ENCODE measurements at regions not wholly inside any gene's neighbourhood (a gene's known extent, or its start where the extent isn't known, plus 50 kb on each side); places are given as distances from the start of the nearest gene placed in this dataset.

DNA sequence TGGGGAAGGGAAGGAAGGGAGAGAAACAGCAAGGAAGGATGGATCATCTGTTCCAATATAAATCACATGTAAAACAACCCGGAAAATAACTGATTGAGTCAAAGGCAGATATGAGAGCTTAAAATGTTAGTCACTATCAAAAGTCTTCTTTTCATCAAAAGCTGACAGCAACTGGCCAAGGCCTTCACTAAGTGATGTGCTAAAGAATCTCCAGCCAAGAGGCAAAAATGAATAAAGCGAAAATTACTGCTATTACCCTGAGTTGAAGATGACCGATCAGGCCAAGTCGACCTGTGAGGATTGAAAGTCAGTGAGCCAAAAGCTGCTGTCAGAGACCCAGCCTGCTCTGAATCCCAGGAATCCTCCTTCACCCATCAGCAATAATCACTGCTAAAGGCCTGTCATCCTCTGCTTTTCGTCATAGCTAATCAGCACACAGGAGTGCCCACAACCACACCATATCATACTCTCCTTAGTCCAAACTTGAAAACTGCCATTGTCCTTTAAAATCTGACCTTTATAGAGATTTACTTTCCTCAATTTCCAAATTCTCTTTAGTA, 736.9 kb downstream of the TLE1 start:
- no peaks in the 10 kb centered on the region for H3K9me3 ChIP-seq (replicated peaks; ENCODE audit: control insufficient read depth, insufficient read depth, low read length)
- DNase-seq (ENCODE audit: low read depth, low spot score), result no peak
- no peaks in the 10 kb centered on the region for H3K27me3 ChIP-seq (replicated peaks in 1 of 2; ENCODE audit: control insufficient read depth in 2 of 2, insufficient read depth in 2 of 2, low read length in 1 of 2)
- no peak overlapping the region for H3K9ac ChIP-seq (ENCODE audit: control insufficient read depth, insufficient read depth, low read length)
- no peak for FAIRE-seq
- no peak for ATAC-seq
- intact Hi-C loops (cut with micrococcal nuclease; ENCODE audit: unreplicated experiment) (no loop called here), in situ Hi-C loops (cut with MboI) (no loop called here)
- ChIA-PET CTCF (no interaction called here), SMC1A (ENCODE audit: uncharacterized antibody, unreplicated experiment) (no interaction called here), POLR2A (no interaction called here), RAD21 (ENCODE audit: unreplicated experiment) (no interaction called here)
- H2AFZ ChIP-seq (ENCODE audit: control insufficient read depth, low read depth, low read length), result no peak overlapping the region
- H3K4me2 ChIP-seq (ENCODE audit: control insufficient read depth, insufficient read depth), result no peak overlapping the region
- no peaks in the 10 kb centered on the region for H3K4me1 ChIP-seq (ENCODE audit: control insufficient read depth, insufficient read depth, low read length)
- H4K20me1 ChIP-seq (ENCODE audit: control insufficient read depth, insufficient read depth), result no peaks in the 10 kb centered on the region
- WGBS (ENCODE audit: insufficient coverage, insufficient replicate concordance, low lambda C conversion rate, missing lambda C conversion rate), result 52% methylated on average over 5 of the region's 5 CpGs
- H3K79me2 ChIP-seq (ENCODE audit: control insufficient read depth, insufficient read depth, low read length), result no peaks in the 10 kb centered on the region
- BruUV-seq (replicated peaks), result no TSS peak
- H3K4me3 ChIP-seq, result no peak overlapping the region
- TF ChIP-seq ATF7 (IDR thresholded peaks at IDR 0.05; ENCODE audit: low read depth) (no peak), CEBPB (IDR thresholded peaks at IDR 0.05; ENCODE audit: borderline replicate concordance in 1 of 2, low read depth in 2 of 2, low read length in 2 of 2) (no peak), SUPT20H (IDR thresholded peaks at IDR 0.05; ENCODE audit: borderline replicate concordance, control insufficient read depth, low read depth, low read length) (no peak), SIX5 (IDR thresholded peaks at IDR 0.05; ENCODE audit: low read depth, low read length, severe bottlenecking) (no peak), EP300 (IDR thresholded peaks at IDR 0.05; ENCODE audit: borderline replicate concordance in 1 of 2, control insufficient read depth in 1 of 2, low read depth in 2 of 2, low read length in 2 of 2) (no peak), BHLHE40 (IDR thresholded peaks at IDR 0.05; ENCODE audit: borderline replicate concordance in 1 of 2, low read depth in 2 of 2, low read length in 1 of 2) (no peak), ZNF217 (IDR thresholded peaks at IDR 0.05) (no peak), KLF5 (IDR thresholded peaks at IDR 0.05; ENCODE audit: partially characterized antibody) (no peak), RCOR1 (conservative IDR thresholded peaks at IDR 0.05; ENCODE audit: low read depth, low read length) (no peak), PAX8 (IDR thresholded peaks at IDR 0.05) (no peak), CBX5 (IDR thresholded peaks at IDR 0.05; ENCODE audit: low read depth) (no peak)
- TF ChIP-seq, protein P1, sequence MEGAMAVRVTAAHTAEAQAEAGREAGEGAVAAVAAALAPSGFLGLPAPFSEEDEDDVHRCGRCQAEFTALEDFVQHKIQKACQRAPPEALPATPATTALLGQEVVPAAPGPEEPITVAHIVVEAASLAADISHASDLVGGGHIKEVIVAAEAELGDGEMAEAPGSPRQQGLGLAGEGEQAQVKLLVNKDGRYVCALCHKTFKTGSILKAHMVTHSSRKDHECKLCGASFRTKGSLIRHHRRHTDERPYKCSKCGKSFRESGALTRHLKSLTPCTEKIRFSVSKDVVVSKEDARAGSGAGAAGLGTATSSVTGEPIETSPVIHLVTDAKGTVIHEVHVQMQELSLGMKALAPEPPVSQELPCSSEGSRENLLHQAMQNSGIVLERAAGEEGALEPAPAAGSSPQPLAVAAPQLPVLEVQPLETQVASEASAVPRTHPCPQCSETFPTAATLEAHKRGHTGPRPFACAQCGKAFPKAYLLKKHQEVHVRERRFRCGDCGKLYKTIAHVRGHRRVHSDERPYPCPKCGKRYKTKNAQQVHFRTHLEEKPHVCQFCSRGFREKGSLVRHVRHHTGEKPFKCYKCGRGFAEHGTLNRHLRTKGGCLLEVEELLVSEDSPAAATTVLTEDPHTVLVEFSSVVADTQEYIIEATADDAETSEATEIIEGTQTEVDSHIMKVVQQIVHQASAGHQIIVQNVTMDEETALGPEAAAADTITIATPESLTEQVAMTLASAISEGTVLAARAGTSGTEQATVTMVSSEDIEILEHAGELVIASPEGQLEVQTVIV (IDR thresholded peaks at IDR 0.05; ENCODE audit: borderline replicate concordance, partially characterized antibody), result no peak
- TF ChIP-seq, protein P2, sequence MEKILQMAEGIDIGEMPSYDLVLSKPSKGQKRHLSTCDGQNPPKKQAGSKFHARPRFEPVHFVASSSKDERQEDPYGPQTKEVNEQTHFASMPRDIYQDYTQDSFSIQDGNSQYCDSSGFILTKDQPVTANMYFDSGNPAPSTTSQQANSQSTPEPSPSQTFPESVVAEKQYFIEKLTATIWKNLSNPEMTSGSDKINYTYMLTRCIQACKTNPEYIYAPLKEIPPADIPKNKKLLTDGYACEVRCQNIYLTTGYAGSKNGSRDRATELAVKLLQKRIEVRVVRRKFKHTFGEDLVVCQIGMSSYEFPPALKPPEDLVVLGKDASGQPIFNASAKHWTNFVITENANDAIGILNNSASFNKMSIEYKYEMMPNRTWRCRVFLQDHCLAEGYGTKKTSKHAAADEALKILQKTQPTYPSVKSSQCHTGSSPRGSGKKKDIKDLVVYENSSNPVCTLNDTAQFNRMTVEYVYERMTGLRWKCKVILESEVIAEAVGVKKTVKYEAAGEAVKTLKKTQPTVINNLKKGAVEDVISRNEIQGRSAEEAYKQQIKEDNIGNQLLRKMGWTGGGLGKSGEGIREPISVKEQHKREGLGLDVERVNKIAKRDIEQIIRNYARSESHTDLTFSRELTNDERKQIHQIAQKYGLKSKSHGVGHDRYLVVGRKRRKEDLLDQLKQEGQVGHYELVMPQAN (conservative IDR thresholded peaks at IDR 0.05), result no peak
- TF ChIP-seq, protein P3, sequence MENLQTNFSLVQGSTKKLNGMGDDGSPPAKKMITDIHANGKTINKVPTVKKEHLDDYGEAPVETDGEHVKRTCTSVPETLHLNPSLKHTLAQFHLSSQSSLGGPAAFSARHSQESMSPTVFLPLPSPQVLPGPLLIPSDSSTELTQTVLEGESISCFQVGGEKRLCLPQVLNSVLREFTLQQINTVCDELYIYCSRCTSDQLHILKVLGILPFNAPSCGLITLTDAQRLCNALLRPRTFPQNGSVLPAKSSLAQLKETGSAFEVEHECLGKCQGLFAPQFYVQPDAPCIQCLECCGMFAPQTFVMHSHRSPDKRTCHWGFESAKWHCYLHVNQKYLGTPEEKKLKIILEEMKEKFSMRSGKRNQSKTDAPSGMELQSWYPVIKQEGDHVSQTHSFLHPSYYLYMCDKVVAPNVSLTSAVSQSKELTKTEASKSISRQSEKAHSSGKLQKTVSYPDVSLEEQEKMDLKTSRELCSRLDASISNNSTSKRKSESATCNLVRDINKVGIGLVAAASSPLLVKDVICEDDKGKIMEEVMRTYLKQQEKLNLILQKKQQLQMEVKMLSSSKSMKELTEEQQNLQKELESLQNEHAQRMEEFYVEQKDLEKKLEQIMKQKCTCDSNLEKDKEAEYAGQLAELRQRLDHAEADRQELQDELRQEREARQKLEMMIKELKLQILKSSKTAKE (IDR thresholded peaks at IDR 0.05; ENCODE audit: low read depth, poor library complexity, severe bottlenecking), result no peak
- H3K27ac ChIP-seq (ENCODE audit: control insufficient read depth, insufficient read depth), result no peak overlapping the region
- no peaks in the 10 kb centered on the region for H3K36me3 ChIP-seq (ENCODE audit: control insufficient read depth in 2 of 2, insufficient read depth in 2 of 2, low read length in 1 of 2)

All from GM12878 (cell line).